ENCODE measurements at regions not wholly inside any gene's neighbourhood (a gene's known extent, or its start where the extent isn't known, plus 50 kb on each side); places are given as distances from the start of the nearest gene placed in this dataset.
"Not testable (repeated sequence)": the region's sequence is repeated elsewhere in the genome, so short reads cannot be mapped to it uniquely, and the experiment has no call there.

DNA sequence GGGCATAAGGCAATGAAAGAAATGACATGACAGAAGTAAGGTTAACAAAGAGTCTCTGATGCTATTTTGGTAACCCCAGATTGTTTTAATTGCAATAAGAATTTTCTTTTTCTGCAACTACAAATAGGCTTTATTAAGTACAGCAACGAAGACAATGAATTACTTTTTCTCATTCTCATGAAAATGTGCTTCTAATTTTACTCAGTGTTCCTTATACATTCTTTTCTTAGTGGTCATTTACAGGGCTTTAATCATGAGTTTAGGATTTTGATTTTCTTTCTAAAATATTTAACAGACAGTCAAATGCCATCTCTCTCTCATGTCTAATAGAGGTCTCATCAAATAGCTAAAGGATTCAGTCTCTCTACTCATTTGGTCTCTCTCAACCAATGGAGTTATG lies 452.1 kb downstream of the RAP2B start:
- no peak for DNase-seq (ENCODE audit: low read depth, low spot score)

DNA sequence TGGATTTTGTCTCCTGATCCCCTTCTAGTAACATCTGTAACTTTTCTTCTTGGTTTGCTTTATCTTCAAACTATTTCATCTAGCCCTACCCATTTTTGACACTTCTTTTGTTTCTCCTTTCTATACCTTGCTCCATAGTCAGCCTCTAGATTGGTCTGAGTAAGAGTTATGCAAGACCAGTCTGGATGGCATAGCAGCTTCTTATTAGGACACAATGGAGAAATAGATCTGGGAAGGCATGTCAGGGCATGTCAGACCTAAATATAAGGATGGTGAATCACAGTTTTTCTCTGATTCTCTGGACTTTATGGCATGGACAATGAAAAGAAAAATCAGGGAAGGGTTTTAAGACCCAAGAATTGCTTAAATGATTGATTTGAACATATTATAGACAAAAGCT lies 452.5 kb downstream of the RAP2B start:
- no peak for DNase-seq (ENCODE audit: low read depth, low spot score)

DNA sequence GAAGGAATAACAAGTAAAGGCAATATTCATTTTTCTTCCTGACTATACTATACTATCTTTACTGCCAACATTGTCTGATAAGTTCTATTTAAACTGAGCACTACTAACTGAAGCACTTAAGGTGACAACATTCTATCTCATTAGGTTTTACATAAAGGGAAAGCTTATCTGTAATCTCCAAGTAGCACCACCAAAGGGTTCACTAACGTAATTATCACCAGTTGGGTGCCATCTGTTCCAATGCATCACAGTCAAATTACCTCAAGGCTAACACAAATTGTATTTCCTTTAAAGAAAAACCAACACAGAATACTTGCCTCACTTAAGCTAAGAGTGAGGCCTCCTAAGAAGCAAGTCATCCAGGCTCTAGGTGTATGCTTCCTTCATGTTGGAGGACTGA lies 453.8 kb downstream of the RAP2B start:
- DNase-seq (ENCODE audit: low read depth, low spot score): no peak

DNA sequence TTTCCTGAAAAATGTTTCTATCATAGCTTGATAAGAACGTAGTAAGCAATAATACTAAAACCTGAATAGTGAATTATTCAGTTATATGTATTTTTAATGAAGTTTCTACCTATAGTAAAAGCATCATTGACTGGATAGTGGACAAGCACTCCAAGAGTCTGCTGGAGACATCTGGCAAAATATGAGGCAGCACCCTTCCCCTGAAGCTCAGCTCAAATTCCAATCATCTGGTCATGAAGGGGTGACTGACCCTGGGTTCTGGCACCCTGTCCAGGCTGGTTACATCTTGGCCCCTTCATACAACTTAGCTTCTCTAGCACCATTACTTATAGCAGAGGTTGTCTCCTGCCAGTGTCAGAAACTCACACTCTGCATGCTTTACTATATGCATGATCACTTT lies 455.4 kb downstream of the RAP2B start:
- no peak for DNase-seq (ENCODE audit: low read depth, low spot score)

DNA sequence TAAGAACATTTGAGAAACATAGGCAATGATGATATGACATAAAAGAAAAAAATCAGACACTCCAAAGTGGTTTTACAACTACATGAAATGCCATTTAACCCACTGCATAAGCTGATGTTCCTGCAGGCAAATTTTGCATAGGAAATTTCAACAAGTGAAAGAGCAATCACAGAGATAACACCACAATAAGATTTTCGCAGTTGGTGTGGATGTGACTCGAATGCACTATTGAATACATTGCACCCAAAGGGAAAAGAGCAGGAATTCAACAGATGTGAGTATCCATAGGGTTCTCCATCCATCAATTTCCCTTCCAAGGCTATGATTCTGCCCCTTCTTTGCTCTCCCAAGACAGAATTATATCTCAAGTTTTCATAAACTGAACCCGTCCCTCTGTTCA lies 456.1 kb downstream of the RAP2B start:
- DNase-seq (ENCODE audit: low read depth, low spot score): no peak

DNA sequence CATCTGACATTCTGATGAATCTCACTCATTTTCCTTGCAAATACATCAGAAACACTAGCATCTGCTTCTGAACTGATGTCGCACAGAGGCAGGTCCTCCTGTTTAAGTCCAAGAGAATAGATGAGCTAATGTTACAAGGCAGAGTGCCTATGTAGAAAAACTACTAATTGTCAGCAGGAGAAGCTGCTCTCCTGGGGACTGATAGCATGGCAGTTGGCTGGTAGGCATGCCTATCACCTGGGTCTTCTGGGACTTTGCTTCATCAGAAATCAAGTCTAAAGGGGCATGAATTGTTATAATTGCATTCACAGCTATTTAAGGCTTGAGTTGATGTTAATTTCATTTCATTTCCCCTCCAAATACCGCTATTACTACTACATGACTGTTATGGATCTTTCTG lies 457.2 kb downstream of the RAP2B start:
- DNase-seq (ENCODE audit: low read depth, low spot score): no peak

DNA sequence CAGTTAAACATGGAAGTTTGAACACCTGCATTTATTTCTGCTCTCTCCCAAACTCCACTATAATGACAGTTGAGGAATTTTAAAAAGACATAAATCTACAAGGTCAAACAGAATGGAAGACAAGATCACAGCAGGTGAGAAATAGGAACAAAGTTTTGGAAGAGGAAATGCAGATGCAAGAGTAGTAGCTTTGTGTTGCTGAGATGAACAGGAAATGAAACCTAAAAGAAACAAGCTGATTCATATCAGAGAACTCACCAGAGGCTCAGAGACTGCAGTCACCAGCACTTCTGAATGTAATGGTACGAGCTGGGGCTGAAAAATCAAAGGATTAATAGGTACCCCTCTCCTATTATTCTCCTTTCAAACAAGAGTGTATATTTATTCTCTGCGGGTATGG lies 459.9 kb downstream of the RAP2B start:
- DNase-seq (ENCODE audit: low read depth, low spot score): no peak

DNA sequence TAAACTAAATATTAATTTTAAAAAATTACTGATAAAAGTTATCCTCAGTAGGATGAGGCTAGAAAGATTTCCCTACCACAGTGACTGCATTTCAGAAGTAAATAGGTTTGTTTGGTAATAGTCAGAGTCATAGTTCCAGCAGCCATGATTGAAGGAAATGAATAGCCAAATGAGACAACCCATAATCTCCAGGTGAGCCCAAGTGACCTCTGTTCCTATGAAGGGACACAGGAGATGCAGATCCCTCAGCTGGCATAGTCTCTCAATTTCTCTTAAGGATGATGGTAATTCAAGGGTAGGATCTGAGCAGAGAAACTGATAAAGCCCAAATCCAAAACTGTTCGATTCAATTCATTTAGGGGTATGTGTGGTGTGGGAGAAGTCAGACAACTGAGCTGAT lies 461.8 kb downstream of the RAP2B start:
- no peak for DNase-seq (ENCODE audit: low read depth, low spot score)

DNA sequence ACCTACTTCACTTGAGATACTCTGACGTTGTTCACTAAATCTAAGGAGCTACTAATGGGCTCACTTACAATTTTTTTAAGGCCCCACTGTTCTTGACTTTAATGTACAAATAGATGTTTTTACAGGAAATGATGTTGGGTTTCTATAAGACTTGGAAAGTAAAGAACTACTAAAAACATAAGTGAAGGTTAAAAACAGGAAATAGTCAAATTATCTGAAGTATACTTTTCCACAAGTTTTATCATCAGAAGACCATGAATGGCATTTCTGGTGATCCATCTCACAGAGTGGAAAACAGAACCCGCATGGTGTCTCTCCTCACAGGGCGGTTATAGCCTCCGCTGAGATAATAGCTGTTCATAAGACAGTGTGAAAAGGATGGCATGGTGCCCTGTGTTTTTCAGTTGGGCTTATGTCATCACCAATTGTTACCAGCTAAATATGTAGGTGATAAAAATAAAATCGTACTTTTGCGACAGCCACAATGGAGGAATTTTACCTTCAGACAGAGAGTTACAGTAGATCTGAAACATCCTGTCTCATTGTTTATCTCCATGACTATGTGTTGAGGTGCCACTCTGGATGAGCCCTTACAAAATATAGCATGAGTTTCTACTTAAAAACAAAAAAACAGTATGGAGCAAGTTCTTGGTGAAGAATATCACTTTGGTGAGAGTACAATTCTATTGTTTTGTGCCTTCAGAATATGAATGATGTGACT lies 462.4 kb downstream of the RAP2B start:
- no peak for DNase-seq (ENCODE audit: low read depth, low spot score)

DNA sequence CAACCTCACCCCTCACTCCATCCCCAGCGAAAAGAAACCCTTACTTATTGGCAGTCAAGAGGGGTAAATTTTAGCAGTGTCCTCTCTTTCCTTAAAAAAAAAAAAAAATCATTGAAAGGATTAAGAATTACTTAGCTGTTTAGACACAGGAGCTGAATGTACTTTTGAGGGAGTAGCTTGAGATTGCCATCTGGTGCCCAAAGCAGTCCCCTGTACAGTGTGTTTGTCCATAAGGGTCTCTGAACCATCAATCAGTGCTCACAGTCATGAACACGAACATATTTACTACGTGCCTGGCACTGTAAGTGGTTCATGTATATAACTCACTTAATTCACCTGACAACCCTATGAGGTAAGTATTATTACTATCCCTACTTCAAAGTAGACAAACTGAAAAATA lies 463.5 kb downstream of the RAP2B start:
- no peak for DNase-seq (ENCODE audit: low read depth, low spot score)

DNA sequence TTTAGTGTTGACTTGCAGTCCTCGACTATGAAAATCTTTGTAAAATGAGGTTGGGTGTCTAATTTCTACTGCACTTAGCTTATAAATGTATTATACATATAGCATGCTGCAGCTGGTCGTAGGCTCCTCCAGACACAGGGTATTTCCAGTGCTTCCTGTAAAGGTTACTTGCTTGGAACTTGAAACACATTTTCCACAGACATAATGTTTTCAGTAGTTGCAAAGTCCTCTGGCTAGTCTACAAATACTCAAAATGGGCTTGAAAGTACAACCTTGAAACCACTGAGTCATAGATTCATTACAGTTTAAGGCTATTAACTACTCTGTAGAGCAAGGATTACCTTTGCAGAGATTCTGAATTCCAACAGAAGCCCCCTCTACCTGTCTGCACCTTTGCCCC lies 464.1 kb downstream of the RAP2B start:
- DNase-seq (ENCODE audit: low read depth, low spot score): no peak

DNA sequence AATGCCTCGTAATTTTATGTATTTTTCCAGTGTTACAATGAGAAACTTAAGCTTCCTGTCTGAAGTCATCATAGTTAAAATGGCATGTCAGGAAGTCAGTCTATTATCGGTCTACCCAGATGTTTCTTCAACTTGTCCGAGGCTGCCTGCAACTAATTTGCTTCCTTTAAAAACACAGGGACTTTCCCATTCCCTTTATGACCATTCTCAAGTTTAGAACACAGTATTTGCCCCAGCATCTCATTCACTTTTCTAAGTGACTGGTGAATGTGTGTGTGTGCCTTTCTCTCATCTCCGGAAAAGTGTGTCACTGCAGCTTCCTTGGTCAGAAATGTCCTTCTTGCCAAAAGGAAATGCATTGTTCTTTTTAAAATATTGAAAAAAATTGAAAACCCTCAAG lies 466.6 kb downstream of the RAP2B start:
- no peak for DNase-seq (ENCODE audit: low read depth, low spot score)

DNA sequence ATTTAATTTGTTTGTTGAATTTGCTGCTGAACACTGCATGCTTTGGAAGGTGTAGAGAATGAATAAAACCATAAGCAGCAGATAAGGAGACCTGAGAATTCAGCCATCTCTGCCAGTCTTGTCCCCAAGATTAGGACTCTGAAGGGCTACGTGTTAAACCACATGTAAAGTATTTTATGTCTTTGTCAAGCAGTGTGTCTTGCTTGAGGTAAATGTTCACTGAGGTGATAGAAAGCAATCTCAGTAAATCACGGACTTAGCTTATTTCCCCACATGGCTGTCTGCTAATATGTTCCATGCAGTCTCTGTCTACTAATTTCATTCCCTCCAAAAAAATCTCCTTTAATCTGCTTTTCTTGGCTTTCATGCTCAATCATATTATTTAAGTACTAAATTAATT lies 467.1 kb downstream of the RAP2B start:
- no peak for DNase-seq (ENCODE audit: low read depth, low spot score)

DNA sequence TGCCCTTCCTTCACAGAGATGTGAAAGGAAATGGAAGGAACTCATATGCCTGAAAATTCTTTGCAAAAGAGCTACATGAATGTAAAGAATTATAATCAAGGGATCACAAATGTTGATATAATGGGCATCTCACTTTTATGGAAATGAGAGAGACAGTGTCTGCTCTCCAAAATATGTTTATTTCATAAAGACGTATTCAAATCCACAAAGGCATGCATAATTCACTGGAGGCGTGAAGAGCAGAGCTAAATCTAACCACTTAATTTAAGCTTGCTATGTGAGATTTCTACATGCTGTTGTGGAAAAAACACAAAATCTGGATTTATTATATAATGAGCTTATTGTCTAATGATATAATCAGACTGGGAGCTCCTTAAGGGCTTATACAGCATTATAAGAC lies 469.1 kb downstream of the RAP2B start:
- no peak for DNase-seq (ENCODE audit: low read depth, low spot score)

DNA sequence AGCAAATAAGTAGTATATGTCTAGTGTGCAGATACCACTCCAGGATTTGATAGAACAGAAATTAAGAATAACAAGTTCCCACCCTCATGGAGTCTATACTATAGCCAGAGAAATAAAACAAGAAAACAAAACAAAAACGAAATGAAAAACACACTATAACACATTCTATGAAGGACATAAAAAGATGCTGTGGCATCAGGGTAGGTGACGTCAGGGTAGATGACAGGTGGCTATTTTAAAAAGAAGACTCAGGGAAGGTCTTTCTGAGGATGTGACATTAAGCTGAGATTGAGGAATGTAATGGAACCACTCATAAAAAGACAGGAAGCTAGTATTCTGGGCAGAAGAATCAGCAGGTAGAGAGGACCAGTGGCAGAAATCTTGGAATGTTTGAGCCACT lies 469.6 kb downstream of the RAP2B start:
- no peak for DNase-seq (ENCODE audit: low read depth, low spot score)

DNA sequence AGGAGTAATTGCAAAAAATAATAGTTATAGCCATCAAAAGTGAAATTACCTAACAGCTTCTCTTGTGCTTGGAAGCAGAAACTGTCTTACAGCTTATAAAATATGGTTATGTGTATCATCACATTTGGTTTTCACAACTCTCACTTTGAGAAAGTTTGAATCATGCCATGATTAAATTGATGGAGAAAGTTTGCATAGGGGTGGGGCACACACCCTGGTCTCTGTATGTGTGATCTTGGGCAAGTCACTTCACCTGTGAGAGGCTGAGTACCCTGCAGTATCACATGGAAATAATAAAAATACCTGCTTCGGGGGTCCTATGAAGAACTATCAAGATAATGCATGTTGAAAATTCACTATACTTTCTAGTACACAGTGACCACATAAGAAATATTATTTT lies 471.4 kb downstream of the RAP2B start:
- no peak for DNase-seq (ENCODE audit: low read depth, low spot score)

DNA sequence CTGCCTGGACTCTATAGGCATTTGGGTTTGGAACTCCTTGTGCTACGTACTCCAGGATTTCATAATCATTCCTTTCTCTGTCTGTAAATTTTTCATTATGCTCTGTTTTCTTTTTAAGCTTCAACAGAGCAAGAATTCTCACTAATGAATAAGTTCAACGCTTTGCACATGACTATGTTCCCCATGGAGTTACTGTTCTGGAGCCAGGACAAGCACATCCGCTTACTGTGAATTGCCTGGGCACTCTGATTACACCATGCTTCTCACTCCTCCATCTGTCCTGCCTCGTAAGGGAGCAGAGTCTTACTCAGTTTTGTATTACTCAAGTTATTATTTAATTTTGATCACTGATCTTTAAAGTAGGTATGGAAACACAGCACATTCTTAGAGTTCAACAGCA lies 472.7 kb downstream of the RAP2B start:
- no peak for DNase-seq (ENCODE audit: low read depth, low spot score)

DNA sequence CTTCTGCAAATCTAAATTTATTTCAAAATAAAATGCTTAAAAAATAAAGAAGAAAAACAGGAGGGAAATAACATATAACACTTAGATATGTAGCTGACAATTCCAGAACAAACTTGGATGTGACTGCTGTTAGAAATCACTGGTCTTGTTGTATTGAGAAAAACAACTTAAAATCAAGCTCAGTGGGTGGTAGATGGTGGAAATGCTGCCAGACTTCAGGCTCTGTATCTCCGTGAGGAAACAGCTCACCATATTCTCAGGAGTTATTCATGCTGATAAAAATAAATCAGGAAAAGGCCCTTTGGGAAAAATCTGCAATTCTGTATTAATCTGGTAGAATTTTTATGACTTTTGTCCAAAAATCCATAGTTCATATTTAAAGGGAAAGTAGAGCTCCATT lies 477.6 kb downstream of the RAP2B start:
- DNase-seq (ENCODE audit: low read depth, low spot score): no peak

DNA sequence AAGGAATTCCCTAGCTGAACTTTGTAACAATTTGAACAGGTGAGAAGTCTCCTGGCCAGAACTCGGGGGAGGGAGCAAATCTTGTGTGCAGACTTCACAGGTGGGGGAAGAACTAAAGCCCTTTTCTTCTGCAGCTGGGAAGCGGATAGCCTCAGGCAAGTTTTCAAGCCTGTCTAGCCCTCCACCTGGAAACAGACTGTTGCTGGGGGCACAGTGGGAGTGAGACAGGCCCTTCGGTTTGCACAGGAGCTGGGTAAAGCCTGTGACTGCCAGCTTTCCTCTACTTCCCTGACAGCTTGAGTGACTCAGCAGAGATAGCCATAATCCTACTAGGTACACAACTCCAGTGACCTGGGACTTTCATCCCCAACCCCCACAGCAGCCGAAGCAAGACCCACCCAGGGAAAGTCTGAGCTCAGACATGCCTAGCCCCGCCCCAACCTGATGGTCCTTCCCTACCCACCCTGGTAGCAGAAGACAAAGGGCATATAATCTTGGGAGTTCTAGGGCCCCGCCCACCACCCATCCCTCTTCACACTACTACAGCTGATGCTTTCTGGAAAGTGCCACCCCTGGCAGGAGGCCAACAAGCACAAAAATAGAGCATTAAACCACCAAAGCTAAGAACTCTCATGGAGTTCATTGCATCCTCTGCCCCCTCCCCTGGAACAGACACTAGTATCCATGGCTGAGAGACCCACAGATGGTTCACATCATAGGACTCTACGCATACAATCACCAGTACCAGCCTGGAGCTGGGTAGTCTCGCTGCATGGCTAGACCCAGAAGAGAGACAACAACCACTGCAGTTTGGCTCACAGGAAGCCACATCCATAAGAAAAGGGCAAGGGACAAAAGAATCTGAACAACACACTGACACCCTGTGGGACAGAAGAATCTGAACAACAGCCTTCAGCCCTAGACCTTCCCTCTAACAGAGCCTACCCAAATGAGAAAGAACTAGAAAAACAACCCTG lies 479.0 kb downstream of the RAP2B start:
- no peak for DNase-seq (ENCODE audit: low read depth, low spot score)

DNA sequence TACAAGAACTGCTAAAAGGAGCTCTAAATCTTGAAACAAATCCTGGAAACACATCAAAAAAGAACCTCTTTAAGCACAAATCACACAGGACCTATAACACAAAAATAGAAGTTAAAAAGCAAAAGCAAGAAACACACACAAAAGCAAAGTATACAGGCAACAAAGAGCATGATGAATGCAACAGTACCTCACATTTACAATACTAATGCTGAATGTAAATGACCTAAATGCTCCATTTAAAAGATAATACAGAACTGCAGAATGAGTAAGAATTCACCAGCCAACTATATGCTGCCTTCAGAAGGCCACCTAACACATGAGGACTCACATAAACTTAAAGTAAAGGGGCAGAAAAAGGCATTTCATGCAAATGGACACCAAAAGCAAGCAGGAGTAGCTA lies 478.6 kb upstream of the ARHGEF26 start:
- not testable (repeated sequence) for DNase-seq (ENCODE audit: low read depth, low spot score)

DNA sequence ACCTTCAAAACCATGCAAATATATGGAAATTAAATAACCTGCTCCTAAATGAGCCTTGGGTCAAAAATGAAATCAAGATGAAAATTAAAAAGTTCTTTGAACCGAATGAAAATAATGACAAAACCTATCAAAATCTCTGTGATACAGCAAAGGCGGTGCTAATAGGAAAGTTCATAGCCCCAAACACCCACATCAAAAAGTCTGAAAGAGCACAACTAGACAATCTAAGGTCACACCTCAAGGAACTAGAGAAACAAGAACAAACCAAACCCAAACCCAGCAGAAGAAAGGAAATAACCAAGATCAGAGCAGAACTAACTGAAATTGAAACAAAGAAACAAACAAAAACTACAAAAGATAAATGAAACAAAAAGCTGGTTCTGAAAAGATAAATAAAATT lies 477.7 kb upstream of the ARHGEF26 start:
- not testable (repeated sequence) for DNase-seq (ENCODE audit: low read depth, low spot score)

DNA sequence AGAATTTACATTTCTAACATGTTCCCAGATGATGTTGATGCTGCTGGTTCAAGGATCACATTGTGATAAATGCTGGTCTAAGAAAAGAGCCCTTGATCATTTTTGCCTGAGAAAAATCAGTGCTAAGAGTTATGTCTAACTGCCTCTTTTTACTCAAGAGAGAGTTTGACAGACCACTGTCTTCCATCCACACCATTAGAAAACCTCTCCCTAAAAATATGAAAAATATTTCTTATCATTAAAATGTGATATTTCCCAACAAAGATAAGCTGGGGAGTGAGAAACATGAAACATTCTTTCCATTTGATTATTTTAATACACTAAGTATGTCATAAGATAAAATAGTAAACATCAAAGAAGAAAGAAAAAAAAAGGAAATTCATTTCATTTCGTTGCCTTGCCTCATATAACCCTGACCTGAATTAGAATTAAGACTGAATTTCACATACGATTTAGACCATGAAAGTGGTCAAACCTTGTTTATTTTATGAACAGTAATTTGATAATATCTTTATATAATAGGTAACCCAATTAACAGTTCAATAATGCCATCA lies 471.8 kb upstream of the ARHGEF26 start:
- DNase-seq (ENCODE audit: low read depth, low spot score): no peak

DNA sequence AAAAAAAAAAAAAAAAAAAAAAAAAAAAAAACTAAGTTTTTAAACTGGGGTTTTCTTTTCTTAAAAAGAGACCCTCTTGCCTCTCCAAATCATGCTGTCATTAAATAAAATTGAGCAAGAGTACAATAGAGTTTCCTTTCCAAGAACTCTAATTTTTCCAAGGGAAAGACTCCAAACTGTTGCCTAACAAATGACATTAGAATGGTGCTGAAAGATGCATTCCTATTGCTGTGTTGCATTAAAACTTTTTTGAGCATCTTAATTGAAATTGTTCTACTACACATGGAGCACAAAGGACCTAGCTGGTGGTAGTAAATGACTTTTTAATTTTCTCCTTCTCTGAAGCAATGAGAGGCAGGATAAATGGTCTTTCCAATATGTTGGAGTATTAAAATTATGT lies 469.1 kb upstream of the ARHGEF26 start:
- DNase-seq (ENCODE audit: low read depth, low spot score): no peak

All from brain pericyte (primary cell).